HG03045 (cell line): ENCODE measurements at regions not wholly inside any gene's neighbourhood (a gene's known extent, or its start where the extent isn't known, plus 50 kb on each side); places are given as distances from the start of the nearest gene placed in this dataset.
A peak's percentile ranks its signal among the peaks of the same experiment; 100 is the strongest.

ENCODE experiments used
- ATAC-seq: cut with Tn5 transposase; IDR thresholded peaks from one replicate; pipeline ENCODE4 v1.9.1; 2021; ENCODE audit warnings: mild to moderate bottlenecking, moderate library complexity; ENCODE audit not compliant: unreplicated experiment

DNA sequence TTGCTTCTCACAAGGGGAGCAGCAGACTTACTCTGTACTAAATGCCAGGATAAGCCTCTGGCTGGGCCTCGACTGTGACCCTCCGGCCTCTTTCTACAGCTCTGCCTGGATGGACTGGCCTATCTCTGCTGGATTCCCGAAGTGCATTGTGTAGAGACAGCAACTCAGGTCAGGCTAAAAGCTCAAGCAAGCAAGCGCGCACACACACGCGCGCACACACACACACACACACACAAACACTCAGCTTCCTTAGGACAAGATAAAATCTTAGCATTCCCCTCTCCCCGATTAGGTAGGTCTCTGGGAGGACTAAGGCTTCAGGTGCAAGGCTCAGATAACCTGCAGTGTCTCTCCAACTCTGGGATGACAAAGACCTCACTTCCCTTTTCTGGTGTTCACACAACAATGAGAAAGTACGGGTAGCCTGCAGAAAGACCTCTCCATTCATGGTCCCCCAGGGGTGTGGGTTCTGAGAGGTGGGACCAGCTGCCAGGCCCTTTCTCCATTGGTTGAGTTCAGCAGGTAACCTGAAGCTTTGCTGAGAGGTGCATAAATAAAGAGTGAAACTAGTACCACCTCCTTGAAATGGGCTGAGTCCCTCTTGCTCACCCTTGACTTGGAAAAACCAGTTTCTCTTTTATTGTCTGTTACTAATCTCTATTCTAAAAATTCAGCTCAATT lies 155.1 kb upstream of the CAMK1G start:
- ATAC-seq: no peak

DNA sequence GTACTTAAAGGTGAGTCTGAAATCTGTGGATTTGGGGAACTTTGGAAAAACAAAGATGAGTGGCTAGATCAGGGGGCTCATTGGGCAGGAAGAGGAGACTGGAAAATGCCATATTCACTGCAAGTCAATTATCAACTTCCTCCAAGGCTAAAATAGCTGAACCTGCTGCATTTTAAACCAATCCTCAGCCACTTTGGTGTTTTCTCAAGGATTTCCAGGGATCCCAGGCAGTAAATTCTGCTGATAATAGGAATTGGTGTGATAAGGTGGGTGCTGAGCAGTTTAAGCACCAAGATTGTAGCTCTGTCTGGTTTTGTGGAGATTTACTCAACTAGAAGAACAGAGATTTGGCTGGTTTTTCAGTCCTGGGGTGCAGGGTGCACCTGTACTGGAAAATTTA lies 153.9 kb upstream of the CAMK1G start:
- ATAC-seq: no peak

DNA sequence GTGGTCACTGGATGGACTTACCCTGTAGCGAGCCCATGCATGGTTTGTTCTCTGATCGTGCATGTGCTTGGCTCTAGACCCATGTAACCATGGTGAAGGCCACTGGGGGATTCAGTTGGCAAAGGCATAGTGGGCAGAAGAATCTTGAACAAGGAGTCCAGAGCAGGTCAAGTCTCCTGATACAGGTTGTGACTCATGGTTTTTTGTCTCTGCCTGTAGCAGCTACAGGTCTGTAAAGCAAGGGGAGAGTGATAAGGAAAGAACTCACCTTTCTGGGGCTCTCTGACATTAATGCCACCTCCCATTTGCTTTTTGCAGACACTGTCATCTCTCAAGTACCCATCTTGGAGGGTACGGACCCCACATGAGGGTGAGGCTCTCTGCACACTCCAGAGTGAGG lies 153.4 kb upstream of the CAMK1G start:
- no peak for ATAC-seq

DNA sequence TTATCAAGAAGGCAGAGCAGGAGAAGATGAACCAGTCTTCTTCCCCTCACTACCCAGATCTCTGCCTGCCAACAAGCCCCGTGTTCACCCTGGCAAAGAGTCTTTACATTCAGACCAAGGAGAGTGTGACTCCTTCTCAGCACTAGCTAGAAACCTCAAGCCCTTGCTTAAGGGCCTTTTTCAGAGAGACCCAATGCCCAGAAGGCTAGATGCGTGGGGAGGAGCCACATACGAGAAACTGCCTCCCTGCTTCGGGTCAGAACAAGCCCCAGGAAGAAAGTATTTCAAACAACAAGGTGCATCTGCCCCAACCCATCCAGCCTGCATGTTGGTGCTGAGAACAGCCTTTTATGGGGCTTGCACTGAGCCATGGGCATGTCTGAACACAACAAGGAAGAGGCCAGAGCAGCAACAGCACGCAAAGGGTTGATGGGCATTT lies 152.7 kb upstream of the CAMK1G start:
- no peak for ATAC-seq

DNA sequence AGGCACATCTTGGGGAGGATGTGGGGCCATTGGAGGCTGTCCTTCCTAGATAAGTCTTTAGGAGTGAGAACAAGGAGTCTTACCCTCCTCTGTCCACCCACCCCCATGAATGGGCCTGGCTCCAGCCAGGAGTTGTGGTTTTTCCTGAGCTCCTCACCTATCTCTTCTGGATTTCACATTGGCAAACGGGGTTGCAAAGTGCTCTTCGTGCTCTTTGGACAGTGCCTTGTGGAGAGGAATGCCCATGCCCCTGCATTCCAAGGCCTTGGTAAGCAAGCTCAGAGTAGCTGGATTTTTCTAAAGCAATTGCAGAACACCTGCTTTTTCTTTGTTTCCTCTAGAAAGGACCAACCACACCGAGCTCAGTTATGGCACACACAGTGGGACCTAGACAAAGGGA lies 152.1 kb upstream of the CAMK1G start:
- ATAC-seq: no peak

DNA sequence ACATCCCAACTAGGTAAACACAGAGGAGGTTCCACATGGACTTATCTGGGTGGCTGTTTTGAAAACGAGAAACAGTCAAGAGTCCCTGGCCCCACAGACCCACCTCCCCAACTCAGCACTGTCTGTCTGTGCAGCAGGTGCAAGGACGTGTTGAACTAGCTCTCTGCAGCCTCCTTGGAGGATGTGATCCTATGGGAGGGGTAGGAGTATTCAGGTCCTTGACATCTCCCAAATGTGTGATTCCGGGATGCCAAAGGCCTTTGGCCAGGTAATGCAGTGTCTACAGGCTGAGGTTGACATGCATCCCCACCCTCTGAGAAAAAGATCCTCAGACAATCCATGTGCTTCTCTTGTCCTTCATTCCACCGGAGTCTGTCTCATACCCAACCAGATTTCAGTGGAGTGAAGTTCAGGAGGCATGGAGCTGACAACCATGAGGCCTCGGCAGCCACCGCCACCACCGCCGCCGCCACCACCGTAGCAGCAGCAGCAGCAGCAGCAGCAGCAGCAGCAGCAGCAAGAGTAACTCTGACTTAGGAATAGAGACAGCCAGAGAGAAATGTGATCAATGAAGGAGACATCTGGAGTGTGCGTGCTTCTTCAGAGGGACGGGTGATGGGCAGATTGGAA lies 151.6 kb upstream of the CAMK1G start:
- no peak for ATAC-seq

DNA sequence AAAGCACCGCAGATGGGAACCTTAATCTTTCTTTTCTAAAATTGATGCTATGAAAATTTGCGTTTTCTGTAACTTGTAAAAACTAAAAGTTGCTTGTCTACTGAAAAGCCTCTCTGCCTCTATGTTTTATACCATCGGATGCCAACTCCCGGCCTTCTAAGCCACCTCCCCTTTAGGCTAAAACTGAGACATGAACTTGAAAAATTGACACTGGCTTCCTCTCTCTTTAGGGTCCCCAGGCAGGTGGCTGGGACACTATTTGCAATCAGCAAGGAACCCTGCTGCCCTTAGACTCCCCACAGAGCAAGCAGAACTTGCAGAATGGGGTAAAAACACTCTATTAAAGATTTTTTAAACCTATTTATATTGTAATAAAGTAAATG lies 151.1 kb upstream of the CAMK1G start:
- ATAC-seq: no peak

DNA sequence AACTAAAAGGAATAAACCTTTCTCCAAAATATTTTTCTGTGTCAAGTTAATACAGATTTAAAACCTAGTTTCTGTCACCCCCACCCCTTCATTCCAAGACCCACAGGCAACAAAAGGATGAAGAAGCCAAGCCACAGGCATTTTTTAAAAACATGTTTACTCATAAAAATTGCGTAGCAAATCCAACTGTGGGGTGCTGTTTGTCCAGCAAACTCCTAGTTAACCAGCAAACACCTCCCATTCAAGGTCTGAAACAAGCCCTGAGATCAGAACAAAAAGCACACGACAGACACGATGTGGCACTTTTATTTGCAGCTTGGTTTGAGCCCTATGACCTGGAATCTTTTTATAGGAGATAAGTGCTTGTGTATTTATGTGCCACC lies 149.9 kb upstream of the CAMK1G start:
- ATAC-seq: no peak

DNA sequence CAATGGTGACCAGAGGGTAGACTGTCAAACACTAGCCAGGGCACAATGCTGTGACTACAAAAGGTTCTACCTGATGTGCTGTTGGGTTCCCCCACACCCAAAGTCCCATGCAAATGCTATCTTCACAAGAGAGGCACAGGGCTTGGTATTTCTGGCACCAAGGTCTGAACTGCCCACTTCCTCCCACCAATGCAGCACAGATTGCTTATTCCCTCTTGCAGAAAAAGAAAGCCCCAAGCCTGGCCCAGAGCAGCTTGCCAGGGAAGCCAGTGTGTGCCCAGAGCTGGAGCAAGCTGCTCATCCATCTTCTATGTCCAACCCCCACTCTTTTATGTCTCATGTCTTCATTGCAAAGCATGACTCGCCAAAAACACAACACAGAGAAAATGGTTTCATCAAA lies 149.4 kb upstream of the CAMK1G start:
- ATAC-seq: no peak

DNA sequence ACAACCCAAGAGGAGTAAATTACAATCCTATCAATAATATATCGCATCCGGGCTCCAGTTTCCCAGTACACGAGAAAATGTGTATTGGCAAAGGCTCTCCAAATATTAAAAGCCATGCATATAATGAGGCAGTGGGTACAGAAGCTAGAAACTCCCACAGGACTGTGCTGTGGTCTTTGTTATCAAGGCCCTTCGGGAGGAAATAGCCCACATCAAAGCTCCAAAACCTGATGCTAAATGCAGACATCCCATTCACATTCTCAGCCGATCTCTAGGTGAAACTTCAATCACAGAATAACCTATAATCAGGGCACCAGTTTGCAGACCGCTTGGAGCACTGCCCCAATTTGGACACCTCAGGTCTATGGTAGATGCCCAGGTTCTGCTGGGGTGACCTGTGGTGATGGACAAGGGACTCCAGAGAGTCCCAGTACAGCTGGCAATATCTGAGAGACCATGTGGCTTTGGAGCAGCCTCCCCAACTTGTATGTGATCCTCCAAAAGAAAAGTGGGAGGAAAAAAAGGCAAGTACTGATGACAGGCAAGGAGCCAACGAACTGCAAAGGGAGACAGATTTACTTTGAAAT lies 148.8 kb upstream of the CAMK1G start:
- no peak for ATAC-seq

DNA sequence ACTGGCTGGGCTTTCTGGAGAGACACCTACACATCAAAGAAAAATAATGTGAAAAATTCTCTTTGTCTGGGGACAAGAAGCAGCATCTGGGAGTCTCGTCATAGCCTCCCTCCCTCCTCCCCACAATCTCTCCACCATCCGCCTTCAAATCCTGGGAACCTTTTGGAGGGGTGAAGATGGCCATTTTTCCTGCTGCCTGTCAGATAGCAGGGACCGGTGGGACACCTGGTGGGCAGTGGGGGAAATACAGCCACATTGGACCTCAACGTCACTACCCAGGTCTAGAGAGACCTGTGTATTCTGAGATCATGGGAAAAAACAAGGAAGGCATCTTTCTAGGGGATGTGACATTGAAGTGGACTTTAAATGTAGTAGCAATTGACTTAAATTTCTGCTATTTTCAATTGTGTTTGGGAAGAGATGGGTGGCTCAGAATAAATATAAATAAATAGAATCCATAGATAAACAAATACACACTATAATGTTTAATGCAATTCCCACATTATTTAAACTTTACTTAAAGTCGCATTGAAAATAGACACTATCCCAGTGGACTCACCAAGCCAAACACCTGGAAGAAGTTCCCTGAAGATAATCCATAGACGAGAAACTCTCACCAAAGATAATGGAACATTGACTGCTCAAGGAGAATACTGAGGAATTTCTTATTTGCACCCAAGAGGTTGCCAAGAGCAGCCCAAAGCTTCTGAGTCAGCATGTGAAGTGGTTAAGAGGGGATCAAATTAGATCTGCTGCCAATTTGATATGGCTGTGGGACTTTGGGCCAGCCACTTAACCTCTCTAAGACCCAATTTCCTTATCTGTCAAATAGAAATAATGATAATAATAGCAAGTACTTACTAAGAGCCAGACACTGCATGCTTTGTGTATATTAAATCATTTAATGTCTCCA lies 147.6 kb upstream of the CAMK1G start:
- ATAC-seq: peak; percentile 75

DNA sequence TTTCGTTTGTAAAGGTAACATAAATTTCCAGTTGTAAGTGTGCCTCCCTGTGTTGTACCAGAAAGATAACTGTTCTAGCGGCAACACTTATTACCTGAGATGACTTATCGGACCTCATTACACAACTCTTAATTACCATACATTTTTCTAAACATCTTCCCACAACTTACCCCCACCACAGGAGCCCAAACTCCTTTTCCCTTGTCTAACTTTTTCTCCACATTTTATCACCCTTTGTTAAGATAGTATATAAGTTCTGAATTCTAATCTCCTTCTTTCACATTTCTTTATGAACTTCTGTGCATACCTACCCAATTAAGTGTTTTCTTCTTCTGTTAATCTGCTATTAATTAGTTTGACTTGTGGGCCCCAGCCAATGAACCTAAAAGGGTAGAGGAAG lies 143.7 kb upstream of the CAMK1G start:
- ATAC-seq: no peak

DNA sequence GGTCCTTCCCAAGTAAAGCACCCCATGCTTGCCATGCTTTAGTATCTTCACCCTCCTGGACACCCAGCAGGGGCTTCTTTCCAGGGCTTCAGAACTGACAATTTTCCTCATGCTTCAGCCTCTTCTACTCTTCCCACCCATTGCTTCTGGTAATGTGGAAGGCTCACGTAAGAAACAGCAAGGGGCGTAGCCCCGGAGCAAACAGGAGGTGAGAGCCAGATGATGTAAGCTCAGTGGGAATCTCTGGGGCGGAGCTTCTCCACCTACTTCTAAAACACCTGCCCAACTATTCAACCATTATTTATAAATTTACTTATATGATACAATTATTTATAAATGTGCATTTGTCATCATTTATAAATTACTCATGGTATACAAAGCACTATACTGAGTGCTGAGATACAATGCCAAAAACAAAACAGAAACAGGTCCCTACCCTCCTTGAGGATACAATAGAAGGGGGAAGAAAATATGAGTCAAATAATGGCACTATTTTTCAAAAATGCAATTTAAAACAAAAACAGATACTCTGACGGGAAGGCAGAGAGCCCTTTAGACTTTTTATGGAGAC lies 140.1 kb upstream of the CAMK1G start:
- ATAC-seq: no peak

DNA sequence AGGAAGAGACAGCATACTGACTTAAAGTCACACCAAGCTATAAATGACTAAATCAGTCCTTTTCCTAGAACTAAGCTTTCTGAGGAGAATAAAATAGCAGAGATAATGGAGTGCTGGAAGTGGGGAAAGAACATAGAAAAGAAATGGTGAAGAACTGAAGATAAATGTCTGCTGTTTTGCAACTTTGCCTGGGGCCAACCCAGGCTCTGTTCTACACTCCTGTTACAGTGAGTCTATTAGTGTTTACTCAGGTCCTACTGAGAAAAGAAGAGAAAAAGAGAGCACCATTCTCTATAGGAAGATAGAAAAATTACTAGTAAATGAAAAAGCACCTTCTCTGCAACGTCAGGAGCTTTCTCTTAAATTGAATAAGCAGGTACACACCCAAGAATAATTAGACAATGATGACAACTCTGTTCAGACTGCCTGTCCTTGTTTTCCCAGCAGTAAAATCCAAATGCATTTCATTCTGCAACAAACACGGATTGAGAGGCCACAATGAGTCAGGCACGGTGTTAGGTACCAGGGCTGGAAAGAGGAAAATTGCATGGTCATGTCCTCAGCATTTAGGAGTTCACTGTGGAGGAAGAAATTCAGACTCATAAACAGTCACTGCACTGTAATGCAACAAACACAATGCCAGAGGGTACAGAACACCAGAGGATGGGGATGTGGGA lies 139.4 kb upstream of the CAMK1G start:
- no peak for ATAC-seq

DNA sequence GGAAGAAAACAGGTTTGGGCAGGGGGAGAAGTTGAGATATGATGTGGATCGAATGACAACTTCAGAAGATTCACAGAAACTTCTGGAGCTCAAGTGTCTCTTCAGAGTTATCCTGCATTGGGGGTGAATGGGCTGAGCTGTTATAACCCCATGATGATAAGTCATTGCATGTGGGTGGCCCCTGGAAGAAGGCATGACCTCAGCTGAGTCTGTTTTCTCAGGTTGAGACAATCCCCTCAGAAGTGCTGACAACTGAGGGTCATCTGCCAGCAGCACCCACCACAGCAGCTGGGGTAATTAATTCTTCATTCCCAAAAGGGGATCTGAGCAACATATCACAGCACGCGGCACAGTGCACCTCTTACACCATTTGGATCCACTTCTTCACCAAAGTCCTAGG lies 138.6 kb upstream of the CAMK1G start:
- ATAC-seq: no peak

DNA sequence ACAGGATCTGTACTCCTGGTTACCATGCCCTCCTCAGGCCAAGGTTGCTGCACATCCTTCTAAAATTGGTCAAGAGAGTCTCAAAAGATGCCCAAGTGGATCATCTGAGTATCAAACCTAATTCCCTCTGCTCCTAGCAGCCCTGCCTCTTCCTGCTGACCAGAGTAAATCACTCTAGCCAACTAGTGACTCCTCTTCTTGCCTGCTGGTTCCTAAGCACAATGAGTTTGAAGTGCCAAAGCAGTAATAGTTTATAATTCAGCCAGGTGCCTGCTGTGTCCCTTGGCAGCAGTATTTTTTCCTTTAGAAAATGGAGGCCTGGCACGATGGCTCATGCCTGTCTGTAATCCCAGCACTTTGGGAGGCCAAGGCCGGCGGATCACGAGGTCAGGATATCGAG lies 137.9 kb upstream of the CAMK1G start:
- ATAC-seq: no peak

DNA sequence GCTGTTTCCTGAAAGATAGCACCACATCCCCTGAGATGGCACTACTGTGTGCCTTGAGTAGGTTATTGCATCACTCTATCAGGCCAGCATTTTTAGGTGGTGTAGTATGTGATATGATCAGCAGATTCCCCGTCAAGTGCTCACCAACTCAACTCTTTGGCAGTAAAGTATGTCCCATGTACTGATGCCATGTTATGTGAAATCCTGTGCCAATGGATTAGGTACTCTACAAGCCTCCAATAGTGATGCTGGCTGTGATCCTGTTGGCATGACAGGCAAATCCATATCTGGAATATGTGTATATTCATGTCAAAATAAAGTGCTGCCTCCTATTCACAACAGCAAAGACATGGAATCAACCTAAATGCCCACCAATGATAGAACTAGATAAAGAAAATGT lies 137.2 kb upstream of the CAMK1G start:
- ATAC-seq: no peak

DNA sequence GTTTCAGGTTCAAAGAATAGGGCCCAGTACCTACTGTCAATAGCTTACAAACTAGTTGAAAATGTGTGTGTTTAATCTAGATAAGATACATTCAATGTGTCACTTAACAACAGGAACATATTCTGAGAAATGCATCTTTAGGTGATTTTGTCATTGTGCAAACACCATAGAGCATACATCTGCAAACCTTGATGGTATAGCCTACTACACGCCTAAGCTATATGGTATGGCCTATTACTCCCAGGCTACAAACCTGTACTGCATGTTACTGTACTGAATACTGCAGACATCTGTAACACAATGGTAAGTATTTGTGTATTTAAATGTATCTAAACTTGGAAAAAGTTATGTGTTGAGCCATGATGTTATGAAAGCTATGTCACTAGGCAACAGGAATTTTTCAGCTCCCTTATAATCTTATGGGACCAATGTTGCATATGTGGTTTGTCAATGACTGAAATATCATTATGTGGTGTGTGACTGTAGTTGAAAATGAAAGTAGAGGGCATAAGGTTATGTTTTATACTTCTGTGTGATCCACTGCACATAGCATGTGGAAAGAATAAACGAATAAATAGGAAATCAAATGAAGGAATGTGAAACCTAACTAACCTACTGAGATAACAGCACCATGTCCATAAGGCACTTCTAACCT lies 129.0 kb upstream of the CAMK1G start:
- ATAC-seq: no peak

DNA sequence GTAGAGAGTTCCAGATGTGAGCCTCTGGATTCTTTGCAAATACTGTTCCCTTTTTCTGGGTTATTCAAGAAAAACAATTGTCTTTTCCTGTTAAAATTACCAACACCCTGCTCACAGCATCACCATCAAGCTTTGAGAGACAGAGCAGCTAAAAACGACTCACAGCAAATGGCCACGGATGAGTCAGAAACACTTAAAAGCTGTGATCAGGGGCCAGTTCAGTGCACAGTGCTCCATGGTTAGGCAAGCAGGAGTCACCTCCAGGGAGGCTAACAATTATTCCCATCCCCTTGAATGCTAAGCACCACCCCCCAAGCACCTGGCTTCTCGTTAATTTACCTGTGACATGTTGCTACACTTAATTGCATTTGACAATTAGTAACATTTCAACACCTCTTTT lies 128.4 kb upstream of the CAMK1G start:
- no peak for ATAC-seq

DNA sequence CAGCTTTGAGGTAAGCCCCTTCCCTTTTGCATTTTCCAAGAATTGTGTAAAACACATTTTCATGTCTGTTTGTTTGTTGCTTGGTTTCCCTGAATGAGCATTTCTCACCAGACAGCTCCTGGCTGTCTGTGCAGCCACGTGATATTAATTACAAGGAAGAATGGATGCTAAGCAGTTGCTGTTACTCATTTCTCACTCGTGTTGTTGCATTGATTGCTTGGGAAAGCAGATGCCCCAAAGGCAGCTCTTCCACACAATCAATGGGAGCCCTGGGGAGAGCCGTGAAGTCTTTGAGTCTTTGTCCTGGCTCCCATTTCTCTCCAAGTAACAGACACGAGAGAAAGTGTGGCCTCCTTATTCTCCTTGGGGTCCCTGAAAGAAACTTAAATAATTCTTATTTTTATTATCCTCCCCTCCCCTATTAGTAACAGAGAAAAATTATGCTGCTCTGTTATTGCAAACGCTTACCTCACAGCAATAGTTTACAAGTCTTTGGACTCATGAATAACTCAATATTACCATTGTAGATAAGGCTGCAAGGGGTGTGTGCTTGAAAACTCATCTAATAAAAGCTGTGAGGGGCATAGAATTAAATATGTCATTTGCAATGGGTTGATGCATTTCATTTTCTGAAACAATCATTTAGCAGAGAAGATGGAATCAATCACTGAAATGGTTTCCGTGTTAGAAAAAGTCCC lies 127.7 kb upstream of the CAMK1G start:
- no peak for ATAC-seq
